ENCODE measurements at regions not wholly inside any gene's neighbourhood (a gene's known extent, or its start where the extent isn't known, plus 50 kb on each side); places are given as distances from the start of the nearest gene placed in this dataset.

GRCh38 chr6:6704103-6705060, 115.9 kb downstream of the LY86 start:
- ATAC-seq = no peak
- DNase-seq = no peak
- intact Hi-C loops (cut with DNase I, micrococcal nuclease) = no loop called here

DNA sequence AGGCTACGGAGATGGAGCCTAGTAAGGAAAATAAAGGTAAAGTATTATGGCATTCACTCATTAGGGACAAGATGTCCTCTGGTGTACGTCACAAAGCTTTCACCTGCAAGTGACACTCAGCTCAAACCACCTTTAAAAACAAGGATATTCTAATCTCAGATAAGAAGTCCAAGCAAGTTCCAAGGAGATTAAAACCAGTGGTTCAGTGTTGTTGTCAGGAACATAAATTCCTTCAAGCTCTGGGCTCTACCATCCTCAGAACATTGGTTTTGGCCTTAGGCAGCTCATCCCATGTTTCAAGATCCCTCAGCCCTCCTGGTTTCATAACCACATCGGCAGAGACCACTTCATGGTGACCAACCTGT, 116.5 kb downstream of the LY86 start:
- no peak for DNase-seq
- ATAC-seq = no peak
- intact Hi-C loops (cut with DNase I, micrococcal nuclease) = no loop called here

DNA sequence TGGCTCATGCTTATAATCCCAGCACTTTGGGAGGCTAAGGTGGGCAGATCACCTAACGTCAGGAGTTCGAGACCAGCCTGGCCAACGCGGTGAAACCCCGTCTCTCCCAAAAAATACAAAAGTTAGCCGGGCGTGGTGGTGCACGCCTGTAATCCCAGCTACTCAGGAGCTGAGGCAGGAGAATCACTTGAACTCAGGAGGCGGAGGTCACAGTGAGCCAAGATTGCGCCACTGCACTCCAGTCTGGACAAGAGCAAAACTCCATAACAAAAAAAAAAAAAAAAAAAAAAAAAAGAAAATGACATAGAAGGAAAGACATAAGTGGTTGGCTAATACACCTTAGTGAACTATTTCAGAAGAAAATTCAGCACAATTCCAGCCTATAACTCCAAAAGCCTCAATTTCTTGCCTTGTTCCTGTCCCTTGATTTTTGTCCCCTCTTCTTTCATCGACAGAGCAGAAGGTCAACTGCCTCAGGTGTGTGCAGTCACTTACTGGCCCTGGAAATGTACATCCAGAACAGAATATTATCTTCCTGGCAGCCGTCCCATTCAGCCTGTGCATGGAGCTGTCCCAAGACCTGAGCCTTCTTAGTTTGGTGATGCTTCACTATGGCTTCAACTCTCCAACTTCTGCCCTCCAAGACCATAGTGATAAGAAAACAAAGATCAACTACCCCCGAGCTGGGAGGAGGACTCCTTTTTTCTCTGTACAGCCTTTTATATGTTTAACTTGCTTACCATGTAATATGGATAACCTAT, 117.6 kb downstream of the LY86 start:
- no peak for ATAC-seq
- intact Hi-C loops (cut with DNase I, micrococcal nuclease) = no loop called here
- DNase-seq = peak in 1 of 2 donors; percentile 48

GRCh38 chr6:6707143-6707542, 118.6 kb downstream of the LY86 start:
- DNase-seq (no peak), ATAC-seq (no peak)
- intact Hi-C loops (cut with DNase I, micrococcal nuclease) = no loop called here

DNA sequence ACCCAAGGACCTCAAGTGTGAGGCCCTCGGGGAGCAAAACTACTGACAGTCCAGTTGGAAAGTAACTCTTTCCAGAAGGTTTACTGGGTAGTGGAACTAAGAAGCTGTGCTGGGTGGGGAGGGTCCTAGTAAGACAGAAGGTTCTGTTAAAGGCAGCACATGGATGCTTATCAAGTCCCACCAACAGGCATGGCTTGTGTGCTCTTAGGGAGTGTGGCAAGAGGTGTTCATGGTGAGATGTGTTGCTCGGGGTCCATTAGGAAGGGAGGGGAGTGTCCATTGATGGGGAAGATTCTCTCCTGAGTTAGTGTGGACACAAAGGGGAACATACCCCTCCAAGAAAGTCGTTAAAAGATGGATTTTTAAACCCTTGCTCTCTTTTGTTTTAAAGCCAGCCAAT, 120.6 kb downstream of the LY86 start:
- no peak for DNase-seq

DNA sequence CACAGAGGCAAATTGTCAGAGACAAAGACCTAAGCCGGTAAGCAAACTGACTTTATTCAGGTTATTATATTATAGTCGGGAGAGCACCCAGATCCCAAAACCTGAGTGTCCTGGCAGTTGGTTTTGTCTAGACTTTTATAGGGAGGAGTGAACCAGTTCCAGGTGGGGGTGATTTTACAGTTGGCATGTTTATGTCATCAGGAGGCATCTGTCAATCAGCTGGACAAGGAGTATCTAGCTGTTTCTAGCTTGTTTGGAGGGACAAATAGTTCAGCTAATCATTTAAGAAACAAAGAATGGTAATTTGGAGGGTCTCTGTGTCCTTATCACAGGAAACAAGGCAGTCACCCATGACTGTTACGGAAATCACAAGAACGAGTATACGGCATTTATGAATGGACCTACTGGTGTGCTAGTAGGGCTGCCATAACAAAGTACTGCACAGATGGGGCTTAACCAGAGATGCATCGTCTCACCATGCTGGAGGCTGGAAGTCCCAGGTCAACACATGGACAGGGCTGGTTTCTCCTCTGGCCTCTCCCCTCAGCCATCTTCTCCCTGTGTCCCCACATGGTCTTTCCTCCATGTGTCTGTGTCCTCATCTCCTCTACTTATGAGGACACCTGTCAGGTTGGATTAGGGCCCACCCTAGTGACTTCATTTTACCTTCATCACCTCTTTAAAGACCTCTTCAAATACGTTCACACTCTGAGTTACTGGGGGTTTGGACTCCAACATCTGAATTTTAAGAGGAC, 122.7 kb downstream of the LY86 start:
- intact Hi-C loops (cut with DNase I, micrococcal nuclease) = loop anchor here in 1 of 2 donors (5.0 kb wide), 1 partner anchor 201 kb away; no protein-coding TSS in a partner anchor
- ATAC-seq (no peak), DNase-seq (no peak)

More for the DNA sequence above, 120.6 kb downstream of the LY86 start:
- intact Hi-C loops (cut with DNase I, micrococcal nuclease) = no loop called here
- no peak for ATAC-seq

DNA sequence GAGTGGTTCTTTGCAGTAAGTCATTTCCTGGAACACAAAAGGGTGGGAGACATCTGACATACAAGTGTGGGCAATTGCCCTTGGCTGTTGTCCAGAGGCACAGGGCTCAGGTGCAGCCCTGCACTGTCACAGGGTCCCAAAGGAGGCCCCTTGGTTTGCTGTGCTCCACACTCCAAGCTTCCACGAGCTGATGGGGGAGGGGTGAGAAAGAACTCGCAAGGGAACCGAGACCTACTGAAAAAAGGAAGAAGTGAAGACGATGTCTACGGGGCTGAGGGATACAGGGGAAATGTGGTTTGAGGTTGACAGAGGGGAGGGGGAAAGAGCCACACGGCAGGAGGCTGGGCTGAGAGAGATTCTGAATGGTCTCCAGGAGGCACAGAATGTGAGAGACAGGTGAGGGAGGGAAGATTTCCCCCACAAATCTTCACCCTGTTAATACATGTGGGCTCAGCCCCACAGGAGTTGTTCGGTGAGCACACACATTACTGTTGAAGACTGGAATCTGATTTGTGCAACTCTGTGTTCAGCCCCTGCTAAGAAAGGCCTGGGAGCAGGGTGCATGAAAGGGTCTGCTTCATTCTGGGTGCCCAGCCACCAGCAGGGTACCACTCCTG, 123.4 kb downstream of the LY86 start:
- peak in 1 of 2 donors; percentile 43 for DNase-seq
- ATAC-seq = peak; percentile 4
- intact Hi-C loops (cut with DNase I, micrococcal nuclease) = loop anchor here in 1 of 2 donors (5.0 kb wide), 1 partner anchor 200 kb away; no protein-coding TSS in a partner anchor

DNA sequence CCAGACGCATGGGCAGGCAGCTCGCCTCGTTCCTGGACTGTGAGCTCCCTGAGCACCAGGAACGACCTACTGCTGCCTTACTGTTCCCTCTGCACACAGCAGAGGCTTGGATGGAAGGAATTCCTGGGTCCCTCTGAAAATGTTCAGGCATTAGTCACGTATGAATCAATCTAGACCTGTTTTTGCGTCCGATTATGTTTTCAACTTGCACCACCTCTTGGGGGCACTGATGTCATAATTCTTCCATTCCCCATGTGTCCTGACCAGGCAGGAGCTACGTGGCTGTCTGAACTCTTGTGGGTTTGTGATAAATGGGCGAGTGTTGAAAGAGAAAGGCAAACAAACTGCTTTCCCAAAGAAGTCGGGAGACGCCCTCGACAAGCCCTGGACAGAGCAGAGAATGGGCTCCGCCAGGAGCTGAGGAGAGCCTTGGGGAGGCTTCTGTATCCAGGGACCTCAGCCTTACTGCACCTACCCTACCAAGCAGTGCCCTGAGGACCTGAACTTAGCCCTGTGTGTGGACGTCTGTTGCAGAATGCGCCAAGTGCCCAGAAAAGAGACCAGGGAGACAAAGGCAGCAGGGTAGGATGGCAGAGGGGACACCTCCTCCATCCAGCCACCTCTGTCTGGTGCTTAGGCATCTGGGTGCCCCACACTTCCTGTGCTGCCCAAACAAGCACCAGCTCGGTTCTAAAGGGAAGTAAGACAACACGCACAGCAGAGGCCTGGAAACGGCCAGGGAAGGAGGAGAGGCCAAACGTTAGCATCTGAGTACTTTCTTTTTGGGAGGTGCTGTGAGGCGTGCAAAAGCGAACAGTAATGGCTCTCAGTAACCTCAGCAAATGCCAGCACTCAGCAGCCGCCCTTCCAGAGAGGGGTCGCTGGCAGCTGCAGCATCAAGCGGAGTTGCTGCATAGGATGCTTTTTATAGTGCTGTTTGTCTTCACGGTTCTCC, 124.2 kb downstream of the LY86 start:
- peak; percentile 61 to 65 for DNase-seq
- peak; percentile 91 for ATAC-seq
- intact Hi-C loops (cut with DNase I, micrococcal nuclease) = loop anchor here in 1 of 2 donors (5.0 kb wide), 1 partner anchor 200 kb away; no protein-coding TSS in a partner anchor

GRCh38 chr6:6713657-6714056, 125.1 kb downstream of the LY86 start:
- ATAC-seq (no peak), DNase-seq (no peak)
- intact Hi-C loops (cut with DNase I, micrococcal nuclease) = loop anchor here in 1 of 2 donors (5.0 kb wide), 1 partner anchor 199 kb away; no protein-coding TSS in a partner anchor

- peak in 1 of 2 donors; percentile 30 for DNase-seq
- ATAC-seq = no peak
- intact Hi-C loops (cut with DNase I, micrococcal nuclease) = loop anchor here in 1 of 2 donors (5.0 kb wide), 1 partner anchor 198 kb away; no protein-coding TSS in a partner anchor
Measured at GRCh38 chr6:6714118-6714897, 125.8 kb downstream of the LY86 start.

DNA sequence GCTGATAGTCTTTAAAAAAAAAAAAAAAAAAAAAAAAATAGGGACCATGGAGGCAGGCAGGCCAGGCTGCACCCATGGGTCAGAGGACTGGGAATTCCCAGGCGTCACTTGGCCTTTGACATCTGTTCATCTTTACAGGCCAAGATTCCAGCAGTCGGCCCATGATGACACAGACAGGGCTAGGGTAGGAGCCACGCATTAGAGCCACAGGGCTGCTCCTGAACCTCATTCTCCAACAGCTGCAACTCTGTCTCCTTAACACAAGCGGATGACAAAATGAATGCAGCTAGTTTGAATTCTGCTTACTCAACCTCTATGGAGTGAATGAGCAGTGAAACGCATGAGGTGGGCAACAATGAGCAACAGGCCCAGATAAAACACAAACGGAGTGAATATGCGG, 126.4 kb downstream of the LY86 start:
- no peak for DNase-seq
- intact Hi-C loops (cut with DNase I, micrococcal nuclease) = loop anchor here in 1 of 2 donors (5.0 kb wide), 1 partner anchor 197 kb away; no protein-coding TSS in a partner anchor
- ATAC-seq = no peak

DNA sequence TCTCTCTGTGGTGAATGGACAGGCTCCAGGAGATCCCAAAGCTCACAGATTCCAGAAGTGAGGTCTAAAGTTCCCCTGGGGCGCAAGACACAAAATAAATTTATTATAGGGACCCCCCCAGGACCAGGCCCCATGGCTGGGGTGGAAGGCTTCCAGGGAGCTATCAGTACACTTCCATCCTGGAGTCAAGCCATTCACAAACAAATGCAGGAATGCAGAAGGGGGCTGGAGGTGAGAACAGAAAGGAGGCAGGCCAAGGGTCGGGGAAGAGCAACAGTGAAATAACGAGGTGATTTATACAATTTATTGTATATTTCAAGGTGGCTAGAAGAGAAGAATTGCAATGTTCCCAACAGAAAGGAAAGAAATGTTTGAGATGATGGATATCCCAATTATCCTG, 126.9 kb downstream of the LY86 start:
- ATAC-seq (no peak), DNase-seq (no peak)
- intact Hi-C loops (cut with DNase I, micrococcal nuclease) = no loop called here

GRCh38 chr6:6716998-6717763, 128.7 kb downstream of the LY86 start:
- intact Hi-C loops (cut with DNase I, micrococcal nuclease) = no loop called here
- ATAC-seq (no peak), DNase-seq (no peak)

GRCh38 chr6:6717953-6718352, 129.4 kb downstream of the LY86 start:
- peak; percentile 29 to 61 for DNase-seq
- intact Hi-C loops (cut with DNase I, micrococcal nuclease) = no loop called here
- ATAC-seq = peak; percentile 46

- ATAC-seq = peak; percentile 19
- intact Hi-C loops (cut with DNase I, micrococcal nuclease) = loop anchor here in 1 of 2 donors (5.0 kb wide), 1 partner anchor 521 kb away; no protein-coding TSS in a partner anchor
Measured at GRCh38 chr6:6721606-6722005, 133.1 kb downstream of the LY86 start.

GRCh38 chr6:6722195-6722594, 133.7 kb downstream of the LY86 start:
- intact Hi-C loops (cut with DNase I, micrococcal nuclease) = loop anchor here in 1 of 2 donors (5.0 kb wide), 1 partner anchor 520 kb away; no protein-coding TSS in a partner anchor
- DNase-seq (peak in 1 of 2 donors; percentile 44), ATAC-seq (peak; percentile 29)

More at GRCh38 chr6:6721606-6722005, 133.1 kb downstream of the LY86 start:
- DNase-seq = no peak
